Body of pancreas (tissue), 4 donors: ENCODE measurements at regions not wholly inside any gene's neighbourhood (a gene's known extent, or its start where the extent isn't known, plus 50 kb on each side); places are given as distances from the start of the nearest gene placed in this dataset.

ENCODE experiments used
- POLR2A ChIP-seq, 3 donors: fragments of 450-650 bp; IDR thresholded peaks; one replicate each; pipeline ENCODE4 v1.6.1; 2016; ENCODE audit warnings: antibody characterized with exemption in 3 of 3, mild to moderate bottlenecking in 2 of 3
- TF ChIP-seq, protein P1 (sequence below), 7 experiments: fragments of 450-650 bp in 4 of 7; fragments of 200-600 bp in 3 of 7; sonication (generic) in 3 of 7; IDR thresholded peaks; one replicate each; pipeline ENCODE4 v1.5.1; 2016 to 2019; ENCODE audit warnings: antibody characterized with exemption in 7 of 7

DNA sequence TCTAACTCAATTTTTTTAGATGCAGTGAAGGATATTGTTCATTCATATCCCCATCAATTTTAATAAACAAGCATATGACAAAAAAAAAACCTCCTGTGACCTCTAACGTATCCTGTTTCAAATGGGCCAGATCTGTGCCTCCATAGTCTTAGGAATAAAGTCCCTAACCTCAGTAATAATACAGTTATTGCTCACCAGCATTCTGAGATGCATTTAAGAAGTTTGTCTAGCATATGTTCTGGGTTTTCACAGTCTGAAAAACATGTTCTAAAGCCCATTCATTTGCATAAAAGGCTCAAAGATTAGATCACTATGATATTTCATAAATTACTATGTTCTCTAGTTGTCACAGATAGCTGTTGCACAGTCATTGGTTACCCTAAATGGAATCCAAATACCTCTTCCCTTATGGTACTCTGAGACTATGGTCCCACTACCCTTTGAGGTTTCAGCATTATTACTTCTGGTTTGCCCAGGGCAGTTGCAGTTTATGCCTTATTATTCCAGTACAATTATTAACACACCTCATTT lies 190.1 kb downstream of the ZIC4 start:
- TF ChIP-seq, protein P1, sequence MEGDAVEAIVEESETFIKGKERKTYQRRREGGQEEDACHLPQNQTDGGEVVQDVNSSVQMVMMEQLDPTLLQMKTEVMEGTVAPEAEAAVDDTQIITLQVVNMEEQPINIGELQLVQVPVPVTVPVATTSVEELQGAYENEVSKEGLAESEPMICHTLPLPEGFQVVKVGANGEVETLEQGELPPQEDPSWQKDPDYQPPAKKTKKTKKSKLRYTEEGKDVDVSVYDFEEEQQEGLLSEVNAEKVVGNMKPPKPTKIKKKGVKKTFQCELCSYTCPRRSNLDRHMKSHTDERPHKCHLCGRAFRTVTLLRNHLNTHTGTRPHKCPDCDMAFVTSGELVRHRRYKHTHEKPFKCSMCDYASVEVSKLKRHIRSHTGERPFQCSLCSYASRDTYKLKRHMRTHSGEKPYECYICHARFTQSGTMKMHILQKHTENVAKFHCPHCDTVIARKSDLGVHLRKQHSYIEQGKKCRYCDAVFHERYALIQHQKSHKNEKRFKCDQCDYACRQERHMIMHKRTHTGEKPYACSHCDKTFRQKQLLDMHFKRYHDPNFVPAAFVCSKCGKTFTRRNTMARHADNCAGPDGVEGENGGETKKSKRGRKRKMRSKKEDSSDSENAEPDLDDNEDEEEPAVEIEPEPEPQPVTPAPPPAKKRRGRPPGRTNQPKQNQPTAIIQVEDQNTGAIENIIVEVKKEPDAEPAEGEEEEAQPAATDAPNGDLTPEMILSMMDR (IDR thresholded peaks at IDR 0.05) = no peak
- no peak for TF ChIP-seq POLR2A (IDR thresholded peaks at IDR 0.05)
